ENCODE measurements at regions not wholly inside any gene's neighbourhood (a gene's known extent, or its start where the extent isn't known, plus 50 kb on each side); places are given as distances from the start of the nearest gene placed in this dataset.

DNA sequence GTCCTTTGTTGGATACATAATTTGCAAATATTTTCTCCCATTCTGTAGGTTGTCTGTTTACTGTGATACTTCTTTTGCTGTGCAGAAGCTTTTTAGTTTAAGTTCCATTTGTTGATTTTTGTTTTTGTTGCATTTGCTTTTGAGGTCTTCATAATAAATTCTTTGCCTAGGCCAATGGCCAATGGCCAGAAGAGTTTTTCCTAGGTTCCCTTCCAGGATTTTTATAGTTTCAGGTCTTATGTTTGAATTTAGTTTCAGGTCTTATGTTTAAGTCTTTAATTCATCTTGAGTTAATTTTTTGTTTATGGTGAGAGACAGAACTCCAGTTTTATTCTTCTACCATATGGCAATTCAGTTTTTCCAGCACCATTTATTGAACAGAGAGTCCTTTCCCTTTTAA is 90.1 kb upstream of the GOT2 start:
- ChIA-PET CTCF (interaction anchor here (0.6 kb wide), 1 partner anchor 135 kb away, joined by 3 read pairs; no protein-coding TSS in a partner anchor), POLR2A (no interaction called here)
- BruUV-seq (replicated peaks) = no TSS peak
- Mint-ChIP-seq H3K4me3 (ENCODE audit: unreplicated experiment) (no peak overlapping the region), H3K36me3 (ENCODE audit: insufficient read depth, unreplicated experiment) (no peaks in the 10 kb centered on the region), H3K9me3 (ENCODE audit: unreplicated experiment) (peaks cover 8% of the 10 kb centered on the region), H3K27ac (ENCODE audit: low read depth, unreplicated experiment) (no peak overlapping the region), H3K27me3 (ENCODE audit: insufficient read depth, unreplicated experiment) (no peaks in the 10 kb centered on the region), H3K4me1 (ENCODE audit: insufficient read depth, unreplicated experiment) (no peaks in the 10 kb centered on the region)
- DNase-seq (ENCODE audit: unreplicated experiment) = no peak
- intact Hi-C loops (cut with micrococcal nuclease) = no loop called here
- no peak for TF ChIP-seq CTCF (IDR thresholded peaks at IDR 0.05; ENCODE audit: unreplicated experiment)

- no peak overlapping the region for H3K27ac Mint-ChIP-seq (ENCODE audit: low read depth, unreplicated experiment)
- H3K27me3 Mint-ChIP-seq (ENCODE audit: insufficient read depth, unreplicated experiment) = no peaks in the 10 kb centered on the region
- ChIA-PET CTCF (interaction anchor here (0.6 kb wide), 1 partner anchor 286 kb away, joined by 4 read pairs; no protein-coding TSS in a partner anchor), POLR2A (no interaction called here)
- H3K36me3 Mint-ChIP-seq (ENCODE audit: insufficient read depth, unreplicated experiment) = no peaks in the 10 kb centered on the region
- intact Hi-C loops (cut with micrococcal nuclease) = no loop called here
- DNase-seq (ENCODE audit: unreplicated experiment) = no peak
- peaks cover 8% of the 10 kb centered on the region for H3K9me3 Mint-ChIP-seq (ENCODE audit: unreplicated experiment)
- H3K4me3 Mint-ChIP-seq (ENCODE audit: unreplicated experiment) = no peak overlapping the region
- no peak for TF ChIP-seq CTCF (IDR thresholded peaks at IDR 0.05; ENCODE audit: unreplicated experiment)
- BruUV-seq (replicated peaks) = no TSS peak
- H3K4me1 Mint-ChIP-seq (ENCODE audit: insufficient read depth, unreplicated experiment) = no peaks in the 10 kb centered on the region
Observed at GRCh38 chr16:58821886-58822285, 87.8 kb upstream of the GOT2 start.

DNA sequence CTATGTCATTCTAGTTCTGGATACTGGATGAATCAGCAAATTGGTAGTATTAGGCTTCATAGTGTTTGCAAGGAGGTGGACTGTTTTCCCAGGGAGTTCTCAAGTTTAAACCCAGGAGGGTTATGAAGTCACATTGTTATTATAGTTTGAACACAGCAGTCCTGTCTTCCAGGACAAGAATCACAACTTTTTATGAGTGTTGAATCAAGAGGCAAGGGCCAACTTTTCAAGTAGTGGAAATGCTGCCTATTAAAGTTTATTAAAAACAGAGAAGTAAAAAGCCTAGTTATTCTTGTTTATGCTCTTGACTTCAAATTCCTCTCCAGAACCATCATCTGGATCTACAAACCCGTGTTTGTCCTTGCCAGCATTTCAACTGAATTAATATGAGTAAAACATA is 86.3 kb upstream of the GOT2 start:
- Mint-ChIP-seq H3K27ac (ENCODE audit: low read depth, unreplicated experiment) (no peak overlapping the region), H3K9me3 (ENCODE audit: unreplicated experiment) (peaks cover 8% of the 10 kb centered on the region), H3K36me3 (ENCODE audit: insufficient read depth, unreplicated experiment) (no peaks in the 10 kb centered on the region), H3K27me3 (ENCODE audit: insufficient read depth, unreplicated experiment) (no peaks in the 10 kb centered on the region), H3K4me3 (ENCODE audit: unreplicated experiment) (no peak overlapping the region), H3K4me1 (ENCODE audit: insufficient read depth, unreplicated experiment) (peaks cover 2% of the 10 kb centered on the region)
- TF ChIP-seq CTCF (IDR thresholded peaks at IDR 0.05; ENCODE audit: unreplicated experiment) = no peak
- intact Hi-C loops (cut with micrococcal nuclease) = no loop called here
- no peak for DNase-seq (ENCODE audit: unreplicated experiment)
- POLR2A ChIA-PET = interaction anchor here (0.7 kb wide), 1 partner anchor 295 kb away, joined by 3 read pairs; no protein-coding TSS in a partner anchor
- BruUV-seq (replicated peaks) = no TSS peak
- CTCF ChIA-PET = no interaction called here

DNA sequence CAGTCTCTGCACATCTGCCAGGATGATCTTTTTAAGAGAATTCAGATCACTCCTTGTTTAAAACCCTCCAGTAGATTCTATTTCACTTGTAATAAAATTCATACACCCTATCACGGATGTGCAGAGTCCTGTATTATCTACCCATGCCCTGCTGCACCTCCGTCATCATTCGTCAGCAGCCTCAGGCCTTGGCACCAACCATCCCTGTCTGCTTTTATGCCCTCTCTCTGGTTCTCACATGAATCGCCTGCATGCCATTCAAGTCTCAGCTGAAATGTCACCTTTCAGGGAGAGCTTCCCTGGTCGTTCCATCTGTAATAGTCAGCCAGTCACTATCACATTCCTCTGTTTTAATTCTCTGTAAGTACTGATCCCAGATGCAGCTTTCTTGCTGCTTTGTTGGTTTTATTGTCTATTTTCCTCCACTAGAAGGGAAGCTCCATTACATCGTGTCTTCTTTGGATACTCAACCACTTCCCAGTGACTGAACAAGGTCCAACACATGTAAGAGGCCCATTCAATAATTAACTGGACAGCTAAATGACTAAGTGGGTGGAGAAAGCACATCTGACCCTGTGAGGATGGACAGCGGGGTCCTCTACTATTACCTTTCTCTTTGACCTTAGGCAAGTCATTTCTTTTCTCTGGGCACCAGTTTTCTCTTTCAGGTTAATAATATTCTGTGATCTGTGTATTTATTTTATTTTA is 81.2 kb upstream of the GOT2 start:
- H3K9me3 Mint-ChIP-seq (ENCODE audit: unreplicated experiment) = no peaks in the 10 kb centered on the region
- H3K27ac Mint-ChIP-seq (ENCODE audit: low read depth, unreplicated experiment) = no peak overlapping the region
- no TSS peak for BruUV-seq (replicated peaks)
- peak; percentile 14 for DNase-seq (ENCODE audit: unreplicated experiment)
- no peak overlapping the region for H3K4me3 Mint-ChIP-seq (ENCODE audit: unreplicated experiment)
- no peak for TF ChIP-seq CTCF (IDR thresholded peaks at IDR 0.05; ENCODE audit: unreplicated experiment)
- H3K36me3 Mint-ChIP-seq (ENCODE audit: insufficient read depth, unreplicated experiment) = no peaks in the 10 kb centered on the region
- H3K4me1 Mint-ChIP-seq (ENCODE audit: insufficient read depth, unreplicated experiment) = peaks cover 8% of the 10 kb centered on the region
- CTCF ChIA-PET = interaction anchor here (0.5 to 2.2 kb wide), 19 partner anchors 9 to 1604 kb away, joined by 3 to 10 read pairs (median 4); no protein-coding TSS in a partner anchor
- intact Hi-C loops (cut with micrococcal nuclease) = no loop called here
- no peaks in the 10 kb centered on the region for H3K27me3 Mint-ChIP-seq (ENCODE audit: insufficient read depth, unreplicated experiment)
- POLR2A ChIA-PET = no interaction called here
